HFFc6 (cell line): ENCODE measurements at regions not wholly inside any gene's neighbourhood (a gene's known extent, or its start where the extent isn't known, plus 50 kb on each side); places are given as distances from the start of the nearest gene placed in this dataset.
A peak's percentile ranks its signal among the peaks of the same experiment; 100 is the strongest.

Experiments
- DNase-seq: peaks from one replicate; pipeline ENCODE4 v3.0.0-alpha.2; 2018
- H3K27ac Mint-ChIP-seq: 2 replicates; pipeline ENCODE4 v1.8.0; 2020; ENCODE audit warnings: mild to moderate bottlenecking, mixed read lengths
- H3K27me3 Mint-ChIP-seq: 2 replicates; pipeline ENCODE4 v1.8.0; 2021; ENCODE audit warnings: mild to moderate bottlenecking, moderate library complexity, mixed read lengths; ENCODE audit not compliant: insufficient read depth
- H3K36me3 Mint-ChIP-seq: 2 replicates; pipeline ENCODE4 v1.8.0; 2021; ENCODE audit warnings: low read depth, mixed read lengths
- H3K4me1 Mint-ChIP-seq: 2 replicates; pipeline ENCODE4 v1.8.0; 2020; ENCODE audit warnings: low read depth, mixed read lengths
- H3K4me3 Mint-ChIP-seq: 2 replicates; pipeline ENCODE4 v1.8.0; 2020; ENCODE audit warnings: mild to moderate bottlenecking, moderate library complexity, mixed read lengths
- H3K9me3 Mint-ChIP-seq: 2 replicates; pipeline ENCODE4 v1.8.0; 2020; ENCODE audit warnings: mild to moderate bottlenecking, mixed read lengths
- CTCF ChIP-seq: fragments of 200-600 bp; sonication (generic); IDR thresholded peaks from 2 replicates; pipeline ENCODE4 v1.5.0; 2021; ENCODE audit warnings: antibody characterized with exemption, mild to moderate bottlenecking

DNA sequence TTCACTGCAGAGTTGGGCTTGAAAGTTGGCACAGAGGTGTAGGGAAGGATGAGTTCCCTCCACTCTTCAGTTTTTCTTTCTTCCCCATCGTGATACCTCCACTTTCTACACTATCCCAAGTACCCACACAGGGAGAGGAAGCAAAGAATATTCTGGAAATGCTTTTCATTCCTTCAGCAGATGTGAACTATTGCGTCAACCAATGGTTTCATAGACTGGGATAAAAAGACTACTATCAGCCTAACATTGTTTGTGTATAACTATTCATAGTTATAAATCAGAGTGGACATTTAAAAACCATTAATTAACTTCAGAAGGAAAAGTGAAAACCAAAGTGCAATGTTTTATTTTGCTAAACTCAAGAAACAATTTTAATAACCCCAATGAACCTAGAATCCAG, 63.6 kb upstream of the MAMDC2 start:
- Mint-ChIP-seq H3K4me1 (peaks cover 68% of the 10 kb centered on the region), H3K27me3 (no peaks in the 10 kb centered on the region), H3K4me3 (no peak overlapping the region), H3K27ac (peak overlapping the region; percentile 8; the same call in 1 of the 2 replicates), H3K9me3 (no peaks in the 10 kb centered on the region; the same call in 1 of the 2 replicates), H3K36me3 (peaks cover 10% of the 10 kb centered on the region)
- DNase-seq: no peak
- no peak for TF ChIP-seq CTCF

DNA sequence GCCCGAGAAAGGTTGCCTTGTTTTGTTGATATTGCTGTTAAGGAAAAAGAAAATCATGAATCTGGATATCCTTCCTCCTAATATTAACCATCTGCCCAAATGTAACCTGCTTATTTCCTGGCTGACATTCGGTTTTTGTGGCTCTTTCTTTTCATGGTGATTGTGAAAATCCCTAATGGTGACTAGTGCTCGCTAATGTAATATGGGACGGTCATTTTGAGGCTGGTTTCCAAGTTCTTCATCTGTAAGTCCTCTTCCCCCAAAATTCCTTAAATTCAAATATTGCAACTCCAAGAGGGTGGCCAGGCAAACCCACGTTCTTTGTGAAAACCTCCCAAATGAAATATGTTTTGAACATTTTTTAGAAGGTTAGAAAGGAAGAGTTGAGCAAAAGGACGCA, 63.1 kb upstream of the MAMDC2 start:
- peak overlapping the region; percentile 82 for H3K27ac Mint-ChIP-seq
- no peaks in the 10 kb centered on the region for H3K27me3 Mint-ChIP-seq
- no peak for DNase-seq
- peaks cover 62% of the 10 kb centered on the region for H3K4me1 Mint-ChIP-seq
- no peak overlapping the region for H3K4me3 Mint-ChIP-seq
- peaks cover 10% of the 10 kb centered on the region for H3K36me3 Mint-ChIP-seq
- H3K9me3 Mint-ChIP-seq: no peaks in the 10 kb centered on the region; the same call in 1 of the 2 replicates
- no peak for TF ChIP-seq CTCF

GRCh38 chr9:69981686-69982445, 61.8 kb upstream of the MAMDC2 start:
- peak; percentile 51 for DNase-seq
- Mint-ChIP-seq H3K4me1 (peaks cover 50% of the 10 kb centered on the region), H3K9me3 (no peaks in the 10 kb centered on the region; the same call in 1 of the 2 replicates), H3K27me3 (no peaks in the 10 kb centered on the region), H3K27ac (peak overlapping the region; percentile 82), H3K4me3 (peak overlapping the region; percentile 46; the same call in 1 of the 2 replicates), H3K36me3 (peaks cover 10% of the 10 kb centered on the region)
- no peak for TF ChIP-seq CTCF

DNA sequence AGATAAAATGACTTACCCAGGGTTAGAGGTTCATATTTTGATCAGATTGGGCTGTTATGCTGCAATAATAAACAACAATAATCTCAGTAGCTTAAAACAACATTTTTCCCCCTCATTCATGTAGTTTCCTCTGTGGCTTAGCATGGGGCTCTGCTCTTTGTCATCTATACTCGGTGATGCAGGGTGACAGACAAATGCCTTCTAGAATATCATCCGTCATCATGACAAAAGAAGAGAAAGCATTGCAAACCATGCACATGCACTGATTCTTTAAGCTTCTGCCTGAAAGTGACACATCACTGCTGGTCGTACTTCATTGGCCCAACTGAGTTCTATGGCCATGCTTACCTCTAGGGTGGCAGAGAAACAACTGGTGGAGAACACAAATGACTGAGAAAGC, 58.8 kb upstream of the MAMDC2 start:
- peaks cover 32% of the 10 kb centered on the region for H3K4me1 Mint-ChIP-seq
- no peaks in the 10 kb centered on the region for H3K27me3 Mint-ChIP-seq
- no peaks in the 10 kb centered on the region; the same call in 1 of the 2 replicates for H3K9me3 Mint-ChIP-seq
- H3K36me3 Mint-ChIP-seq: no peaks in the 10 kb centered on the region; the same call in none of the 2 replicates
- H3K27ac Mint-ChIP-seq: no peak overlapping the region
- no peak for DNase-seq
- no peak for TF ChIP-seq CTCF
- H3K4me3 Mint-ChIP-seq: no peak overlapping the region

DNA sequence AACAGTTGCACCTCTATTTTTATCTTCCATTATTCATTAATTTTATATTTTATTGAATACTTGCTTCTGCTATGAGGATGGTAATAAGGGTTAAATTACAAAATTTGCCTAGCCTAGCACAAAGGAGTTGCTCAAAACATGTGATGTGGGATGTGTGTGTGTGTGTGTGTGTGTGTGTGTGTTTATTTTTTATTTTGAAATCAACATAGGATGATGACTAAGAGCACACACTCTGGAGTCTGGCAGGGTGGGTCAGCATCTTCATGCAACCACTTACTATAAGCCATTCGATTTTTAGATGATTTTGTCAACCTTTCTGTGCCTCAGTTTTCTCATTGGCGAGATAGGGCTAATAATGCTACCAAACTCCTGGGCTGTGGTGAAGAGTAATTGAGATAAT, 57.7 kb upstream of the MAMDC2 start:
- Mint-ChIP-seq H3K4me1 (peaks cover 20% of the 10 kb centered on the region), H3K27me3 (no peaks in the 10 kb centered on the region), H3K27ac (no peak overlapping the region), H3K36me3 (no peaks in the 10 kb centered on the region), H3K4me3 (no peak overlapping the region), H3K9me3 (no peaks in the 10 kb centered on the region)
- TF ChIP-seq CTCF: no peak
- no peak for DNase-seq
